Loucy (cell line): ENCODE measurements at regions not wholly inside any gene's neighbourhood (a gene's known extent, or its start where the extent isn't known, plus 50 kb on each side); places are given as distances from the start of the nearest gene placed in this dataset.

Experiments used
- CTCF ChIP-seq: fragments of 200-600 bp; sonication (generic); conservative IDR thresholded peaks from 2 replicates; pipeline ENCODE4 v1.5.1; 2014; ENCODE audit warnings: mild to moderate bottlenecking, antibody characterized with exemption, low read length
- EZH2phosphoT487 ChIP-seq: fragments of 200-600 bp; IDR thresholded peaks from 2 replicates; pipeline ENCODE4 v1.6.1; 2018; ENCODE audit warnings: antibody characterized with exemption, mild to moderate bottlenecking, moderate library complexity, borderline replicate concordance

- TF ChIP-seq CTCF: no peak
- no peak for TF ChIP-seq EZH2phosphoT487
Observed at GRCh38 chr2:120568975-120569268, 166.7 kb upstream of the GLI2 start.
